HG03571 (cell line): ENCODE measurements at regions not wholly inside any gene's neighbourhood (a gene's known extent, or its start where the extent isn't known, plus 50 kb on each side); places are given as distances from the start of the nearest gene placed in this dataset.

ENCODE experiments used
- ATAC-seq: cut with Tn5 transposase; IDR thresholded peaks from one replicate; pipeline ENCODE4 v1.9.1; 2021; ENCODE audit not compliant: unreplicated experiment

DNA sequence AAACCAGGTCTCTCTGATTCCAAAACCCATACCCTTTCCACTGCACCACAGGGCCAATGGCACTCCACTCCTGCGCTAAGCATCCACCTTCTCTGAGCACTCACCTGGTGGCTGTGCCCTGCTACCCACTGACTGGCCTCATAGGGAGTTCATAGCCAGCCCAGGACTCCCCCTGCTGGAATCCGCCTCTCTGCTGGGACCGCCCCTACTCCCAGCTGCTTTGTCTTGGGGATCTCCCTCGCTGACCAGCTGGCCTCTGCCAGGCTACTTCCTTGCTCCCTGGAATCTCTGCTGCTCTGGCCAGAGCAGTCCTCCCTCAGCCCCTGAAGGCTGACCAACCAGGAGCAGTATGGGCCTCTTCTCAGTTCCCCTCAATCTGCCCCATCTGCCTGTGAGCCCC is 129.7 kb downstream of the FAXC start:
- ATAC-seq: no peak

- no peak for ATAC-seq
Measured at GRCh38 chr6:99216959-99217358, 132.5 kb downstream of the FAXC start.

DNA sequence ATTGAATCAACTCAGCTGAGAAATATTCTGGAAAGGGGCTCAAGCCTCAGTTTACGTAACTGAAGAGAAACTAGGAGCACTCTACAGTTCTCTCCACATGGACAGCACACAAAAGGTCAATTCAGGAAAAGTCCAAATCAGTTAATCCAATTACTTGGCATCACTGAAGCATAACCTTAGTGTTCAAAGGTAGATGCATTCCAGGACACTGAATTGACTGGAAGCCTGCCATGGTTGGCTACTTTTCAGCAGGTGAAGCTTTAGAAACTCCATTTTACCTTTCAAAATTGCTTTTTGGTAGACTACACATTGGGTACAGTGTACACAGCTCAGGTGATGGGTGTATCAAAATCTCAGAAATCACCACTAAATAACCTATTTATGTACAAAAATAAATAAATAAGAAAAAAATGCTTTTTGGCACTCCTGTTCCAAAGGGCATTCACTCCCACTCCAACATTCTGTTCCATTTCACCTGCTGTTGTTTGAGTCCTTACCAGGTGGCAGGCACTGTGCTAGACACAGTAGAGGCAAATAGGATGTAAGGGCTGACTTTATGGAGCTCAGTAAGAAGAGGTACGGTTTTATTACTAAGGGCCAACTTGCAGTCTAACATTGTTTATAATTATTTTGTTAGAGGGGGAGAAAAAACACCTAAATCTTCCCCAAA is 153.4 kb downstream of the FAXC start:
- no peak for ATAC-seq

GRCh38 chr6:99192561-99192960 is 156.9 kb downstream of the FAXC start:
- no peak for ATAC-seq

- peak; percentile 98 for ATAC-seq
Measured at GRCh38 chr6:99189823-99190721, 159.4 kb downstream of the FAXC start.

- ATAC-seq: no peak
Measured at GRCh38 chr6:99187429-99187828, 162.0 kb downstream of the FAXC start.

DNA sequence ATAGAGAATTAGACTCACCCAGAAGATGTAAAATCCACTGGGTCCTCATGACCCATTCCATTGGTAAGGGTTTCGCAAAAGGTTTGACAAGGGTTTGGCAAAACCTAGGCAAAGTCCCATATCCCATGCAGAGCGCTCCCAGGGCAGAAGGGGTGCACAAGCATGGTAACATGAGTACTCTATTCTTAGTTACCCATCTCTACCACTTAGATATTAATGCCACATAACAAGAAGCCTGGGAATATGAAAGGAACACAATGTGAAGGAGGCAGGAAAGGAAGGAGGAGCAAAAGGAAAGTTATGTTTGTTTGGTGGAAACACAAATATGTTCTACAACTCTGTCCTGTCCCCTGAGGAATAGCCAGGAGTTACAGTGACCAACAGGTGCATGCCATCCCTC is 163.1 kb downstream of the FAXC start:
- no peak for ATAC-seq

GRCh38 chr6:99185525-99185924 is 163.9 kb downstream of the FAXC start:
- no peak for ATAC-seq

GRCh38 chr6:99184696-99185095 is 164.8 kb downstream of the FAXC start:
- ATAC-seq: no peak

- no peak for ATAC-seq
Measured at GRCh38 chr6:99183066-99183465, 166.4 kb downstream of the FAXC start.

GRCh38 chr6:99181174-99181573 is 168.3 kb downstream of the FAXC start:
- ATAC-seq: no peak

DNA sequence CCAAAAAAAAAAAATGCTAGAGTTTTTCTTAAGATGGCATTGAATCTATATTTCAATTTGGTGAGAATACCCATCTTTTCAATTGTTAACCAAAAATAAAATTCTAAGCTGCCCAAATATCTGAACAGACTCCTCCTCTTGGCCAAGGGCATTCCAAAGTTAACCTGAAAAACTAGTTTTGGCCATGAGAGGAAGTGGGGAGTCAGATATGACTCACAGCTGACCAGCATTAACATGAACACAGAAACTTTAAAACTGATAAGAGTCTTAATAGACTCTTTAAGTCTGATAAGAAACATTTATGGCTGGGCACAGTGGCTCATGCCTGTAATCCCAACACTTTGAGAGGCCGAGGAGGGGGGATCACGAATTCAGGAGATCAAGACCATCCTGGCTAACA is 171.3 kb downstream of the FAXC start:
- no peak for ATAC-seq

DNA sequence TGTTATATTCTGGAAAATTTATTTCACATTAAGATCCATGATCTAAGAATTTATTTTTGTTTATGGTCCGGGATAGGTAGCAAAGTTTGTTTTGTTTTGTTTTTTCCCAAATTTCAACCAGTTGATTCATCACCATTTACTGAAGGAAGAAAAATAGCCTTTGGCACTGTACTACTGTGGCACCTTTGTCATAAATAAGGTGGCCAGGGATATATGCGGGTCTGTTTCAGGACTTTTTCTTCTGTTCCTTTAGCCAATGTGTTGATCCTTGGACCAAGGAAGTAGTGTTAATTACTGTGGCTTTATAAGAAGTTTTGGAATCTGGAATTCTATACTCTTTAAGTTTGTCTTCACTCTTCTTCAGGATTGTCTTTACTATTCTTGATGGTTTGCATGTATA is 171.7 kb downstream of the FAXC start:
- no peak for ATAC-seq

DNA sequence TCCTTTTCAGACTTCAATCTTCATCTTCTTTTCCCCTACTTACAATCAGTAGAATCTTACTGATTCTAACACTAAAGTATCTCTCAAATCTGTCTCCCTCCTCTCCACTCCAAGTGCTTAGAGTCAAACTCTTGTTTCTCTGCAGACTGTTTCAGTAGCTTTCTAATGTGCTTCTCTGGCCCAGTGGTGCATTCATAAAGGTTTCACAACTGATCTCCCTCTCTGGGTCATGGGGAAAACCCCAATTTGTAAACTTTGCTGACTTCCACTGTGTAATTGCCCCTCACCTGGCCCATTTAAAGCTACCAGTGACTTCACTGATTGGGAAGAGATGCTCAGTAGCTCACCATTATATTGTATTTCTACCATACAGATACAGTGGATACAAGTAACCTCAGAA is 183.6 kb downstream of the FAXC start:
- ATAC-seq: no peak

DNA sequence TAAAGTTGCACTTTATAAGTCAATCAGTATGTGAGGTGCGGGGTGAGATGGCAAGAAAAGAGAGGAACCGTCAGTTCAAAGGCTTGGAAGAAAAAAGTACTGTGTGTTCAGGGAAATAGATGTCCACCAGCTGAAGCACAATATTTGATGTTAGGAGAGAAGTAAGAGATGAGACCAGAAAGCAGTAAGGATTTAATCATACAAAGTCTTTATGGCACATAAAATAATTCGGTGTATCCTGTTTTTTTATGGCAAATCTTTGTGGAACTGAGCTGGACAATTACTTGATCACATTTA is 197.2 kb downstream of the FAXC start:
- no peak for ATAC-seq

- peak; percentile 87 for ATAC-seq
Measured at GRCh38 chr6:99151634-99152346, 197.7 kb downstream of the FAXC start.

DNA sequence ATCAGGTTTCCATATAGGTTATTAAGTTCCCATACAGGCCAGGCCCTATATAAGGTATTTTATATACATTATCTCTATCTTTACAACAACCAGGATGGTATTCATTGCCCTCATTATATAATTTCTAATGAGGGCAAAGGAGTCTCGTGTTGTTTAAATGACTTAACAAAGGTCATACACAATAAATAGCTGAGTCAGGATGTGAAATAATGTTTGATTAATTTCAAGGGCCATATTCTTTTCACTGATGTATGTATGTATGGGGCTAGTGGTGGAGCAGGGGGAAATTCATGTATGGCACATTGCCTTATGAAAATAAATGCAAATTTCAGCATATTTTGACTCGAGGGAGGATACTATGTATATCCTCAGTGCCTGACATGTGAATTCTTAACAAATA is 200.7 kb downstream of the FAXC start:
- ATAC-seq: no peak

DNA sequence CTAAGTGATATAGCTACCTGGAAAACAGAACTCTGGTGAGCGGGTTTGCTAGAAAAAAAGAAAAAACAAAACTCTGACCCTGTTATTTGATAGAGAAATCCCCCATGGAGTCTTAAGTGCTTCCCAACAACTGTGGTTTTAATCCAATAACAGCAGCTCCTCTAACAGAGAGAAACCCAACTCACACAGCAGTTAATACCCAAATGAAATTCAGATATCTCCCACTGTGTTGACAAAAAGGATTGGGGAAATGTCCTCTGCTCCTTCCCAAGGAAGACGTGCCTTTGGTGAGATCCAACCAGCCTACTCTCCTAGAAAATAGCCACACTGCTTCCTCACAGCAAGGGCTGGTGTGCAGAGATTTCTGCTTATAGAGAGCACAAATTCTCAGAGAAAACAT is 200.4 kb upstream of the FBXL4 start:
- no peak for ATAC-seq

DNA sequence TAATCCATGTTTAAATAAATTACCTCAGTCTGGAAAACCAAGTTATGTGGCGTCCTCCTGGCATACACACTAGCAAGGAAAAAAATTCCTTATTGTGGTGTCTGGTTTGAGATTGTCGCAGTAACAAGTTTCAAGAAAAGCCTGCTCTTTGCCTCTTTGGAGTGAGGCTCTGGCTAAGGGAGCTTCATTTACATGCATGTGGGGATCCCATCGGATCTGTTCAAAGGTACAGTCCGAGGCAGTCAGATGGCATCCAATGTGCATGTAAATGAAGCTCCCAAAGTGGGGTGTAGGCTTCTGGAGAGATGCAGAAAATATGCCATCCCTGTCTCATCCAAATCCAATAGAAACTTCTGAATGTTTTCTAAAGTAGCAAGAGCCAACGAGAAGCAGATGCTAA is 199.5 kb upstream of the FBXL4 start:
- no peak for ATAC-seq

- ATAC-seq: no peak
Measured at GRCh38 chr6:99146711-99147110, 199.0 kb upstream of the FBXL4 start.

GRCh38 chr6:99145738-99146137 is 198.0 kb upstream of the FBXL4 start:
- no peak for ATAC-seq
